Smooth muscle cell (in vitro differentiated cells): ENCODE measurements at regions not wholly inside any gene's neighbourhood (a gene's known extent, or its start where the extent isn't known, plus 50 kb on each side); places are given as distances from the start of the nearest gene placed in this dataset.

ENCODE experiments used
- DNase-seq: peaks from one replicate; lab custom pipeline; 2025; ENCODE audit not compliant: unreplicated experiment; lab: John Stamatoyannopoulos, UW
- H2AFZ ChIP-seq: fragments of 200-600 bp; sonication (generic); 2 replicates; pipeline ENCODE4 v1.6.0; 2016; ENCODE audit warnings: antibody characterized with exemption, low read depth, mild to moderate bottlenecking
- H3F3A ChIP-seq: fragments of 200-600 bp; sonication (generic); 2 replicates; pipeline ENCODE4 v1.6.0; 2017; ENCODE audit warnings: antibody characterized with exemption, low read depth
- H3K27ac ChIP-seq: fragments of 200-600 bp; sonication (generic); 2 replicates; pipeline ENCODE4 v1.5.1; 2016; ENCODE audit warnings: low read depth, mild to moderate bottlenecking
- H3K27me3 ChIP-seq: fragments of 200-600 bp; sonication (generic); 2 replicates; pipeline ENCODE4 v1.6.1; 2016; ENCODE audit warnings: low read depth, mild to moderate bottlenecking
- H3K36me3 ChIP-seq: fragments of 200-600 bp; sonication (generic); 2 replicates; pipeline ENCODE4 v1.5.1; 2016; ENCODE audit warnings: low read depth
- H3K4me1 ChIP-seq: fragments of 200-600 bp; sonication (generic); 2 replicates; pipeline ENCODE4 v1.5.1; 2016; ENCODE audit warnings: low read depth
- H3K4me2 ChIP-seq: fragments of 200-600 bp; sonication (generic); 2 replicates; pipeline ENCODE4 v1.6.0; 2016; ENCODE audit warnings: mild to moderate bottlenecking
- H3K4me3 ChIP-seq: fragments of 200-600 bp; sonication (generic); 2 replicates; pipeline ENCODE4 v1.5.1; 2016; ENCODE audit warnings: mild to moderate bottlenecking
- H3K79me2 ChIP-seq: fragments of 200-600 bp; sonication (generic); 2 replicates; pipeline ENCODE4 v1.6.0; 2016; ENCODE audit warnings: low read depth, mild to moderate bottlenecking
- H3K9ac ChIP-seq: fragments of 200-600 bp; sonication (generic); 2 replicates; pipeline ENCODE4 v1.6.0; 2016; ENCODE audit warnings: low read depth
- H3K9me3 ChIP-seq: fragments of 200-600 bp; sonication (generic); replicated peaks from 2 replicates; pipeline ENCODE4 v1.5.1; 2016; ENCODE audit warnings: low read depth
- H4K20me1 ChIP-seq: fragments of 200-600 bp; sonication (generic); 2 replicates; pipeline ENCODE4 v1.6.0; 2016; ENCODE audit warnings: low read depth
- WGBS: methylation state at CpG from one replicate; pipeline ENCODE4 v1.1.7; 2016; ENCODE audit warnings: low lambda C conversion rate; 5-methylcytosine and 5-hydroxymethylcytosine counted together
- TF ChIP-seq, protein P1 (sequence below): fragments of 200-600 bp; sonication (generic); IDR thresholded peaks from 2 replicates; pipeline ENCODE4 v1.5.1; 2017; ENCODE audit warnings: borderline replicate concordance, mild to moderate bottlenecking, antibody characterized with exemption; ENCODE audit not compliant: insufficient read depth, poor library complexity, severe bottlenecking

DNA sequence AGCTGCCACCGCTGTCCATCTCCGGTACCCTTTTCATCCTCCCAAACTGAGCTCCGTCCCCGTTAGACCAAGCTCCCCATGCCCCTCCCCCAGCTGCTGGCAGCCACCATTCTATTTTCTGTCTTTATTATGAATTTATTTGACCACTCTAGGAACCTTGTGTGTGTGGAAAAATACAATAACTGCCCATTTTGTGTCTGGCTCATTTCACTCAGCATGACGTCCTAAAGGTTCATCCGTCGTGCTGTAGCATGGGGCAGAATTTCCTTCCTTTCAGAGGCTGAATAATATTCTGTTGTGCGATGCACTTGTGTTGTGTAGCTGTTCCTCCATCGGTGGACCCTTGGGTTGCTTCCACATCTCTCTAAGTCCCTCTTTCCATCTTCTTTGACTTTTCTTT, 263.1 kb downstream of the SEC14L1 start:
- Histone ChIP-seq H3K9ac (no peak overlapping the region), H3K4me2 (no peak overlapping the region), H3K4me1 (no peaks in the 10 kb centered on the region), H3K4me3 (no peak overlapping the region), H3F3A (no peaks in the 10 kb centered on the region), H3K79me2 (peaks cover 95% of the 10 kb centered on the region), H3K27me3 (no peaks in the 10 kb centered on the region), H3K27ac (peak overlapping the region; percentile 62), H2AFZ (no peak overlapping the region), H3K36me3 (no peaks in the 10 kb centered on the region), H4K20me1 (peaks cover 100% of the 10 kb centered on the region), H3K9me3 (no peaks in the 10 kb centered on the region)
- DNase-seq, result no peak
- TF ChIP-seq, protein P1, sequence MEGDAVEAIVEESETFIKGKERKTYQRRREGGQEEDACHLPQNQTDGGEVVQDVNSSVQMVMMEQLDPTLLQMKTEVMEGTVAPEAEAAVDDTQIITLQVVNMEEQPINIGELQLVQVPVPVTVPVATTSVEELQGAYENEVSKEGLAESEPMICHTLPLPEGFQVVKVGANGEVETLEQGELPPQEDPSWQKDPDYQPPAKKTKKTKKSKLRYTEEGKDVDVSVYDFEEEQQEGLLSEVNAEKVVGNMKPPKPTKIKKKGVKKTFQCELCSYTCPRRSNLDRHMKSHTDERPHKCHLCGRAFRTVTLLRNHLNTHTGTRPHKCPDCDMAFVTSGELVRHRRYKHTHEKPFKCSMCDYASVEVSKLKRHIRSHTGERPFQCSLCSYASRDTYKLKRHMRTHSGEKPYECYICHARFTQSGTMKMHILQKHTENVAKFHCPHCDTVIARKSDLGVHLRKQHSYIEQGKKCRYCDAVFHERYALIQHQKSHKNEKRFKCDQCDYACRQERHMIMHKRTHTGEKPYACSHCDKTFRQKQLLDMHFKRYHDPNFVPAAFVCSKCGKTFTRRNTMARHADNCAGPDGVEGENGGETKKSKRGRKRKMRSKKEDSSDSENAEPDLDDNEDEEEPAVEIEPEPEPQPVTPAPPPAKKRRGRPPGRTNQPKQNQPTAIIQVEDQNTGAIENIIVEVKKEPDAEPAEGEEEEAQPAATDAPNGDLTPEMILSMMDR, result no peak
- 93% methylated on average over 9 of the region's 9 CpGs for WGBS

DNA sequence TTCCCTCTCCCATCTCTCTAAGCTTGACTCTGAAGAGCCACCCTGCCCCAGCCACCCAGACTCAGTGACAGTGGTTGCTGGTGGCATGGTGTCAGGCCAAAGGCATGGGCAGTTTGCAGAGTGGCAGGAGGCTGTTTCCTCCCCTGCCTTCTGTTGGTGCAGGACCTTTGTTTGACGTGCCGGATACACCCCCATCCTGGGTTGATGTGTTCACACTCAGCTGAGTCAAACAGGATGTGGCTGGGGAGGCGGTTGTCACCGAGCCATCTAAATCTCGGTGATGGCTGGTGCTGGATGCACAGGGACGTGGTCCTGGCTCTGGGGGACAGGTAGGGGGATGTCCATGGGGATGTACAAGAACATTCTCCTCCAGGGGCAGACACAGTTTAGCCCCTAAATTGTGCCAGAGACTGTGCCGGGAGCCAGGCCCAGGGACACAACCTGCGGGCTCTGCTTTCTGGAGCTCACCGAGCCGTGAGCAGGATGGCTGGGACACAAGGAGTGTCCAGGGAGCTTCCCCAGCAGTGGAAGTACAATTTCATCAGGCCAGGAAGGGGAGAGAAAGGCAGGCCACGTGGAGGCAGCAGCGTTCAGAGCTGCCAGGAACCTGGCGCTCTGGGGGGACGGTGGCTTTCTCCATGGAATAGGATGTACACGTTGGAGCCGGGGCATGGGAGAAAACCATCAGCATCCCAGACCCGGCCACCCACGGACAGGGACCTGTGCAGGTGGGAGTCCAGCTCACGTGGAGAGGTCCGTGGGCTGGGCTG, 264.2 kb downstream of the SEC14L1 start:
- H3K4me2 ChIP-seq, result peak overlapping the region; percentile 38
- peaks cover 100% of the 10 kb centered on the region for H4K20me1 ChIP-seq
- no peaks in the 10 kb centered on the region for H3F3A ChIP-seq
- H2AFZ ChIP-seq, result no peak overlapping the region
- H3K9ac ChIP-seq, result no peak overlapping the region
- no peaks in the 10 kb centered on the region for H3K27me3 ChIP-seq
- H3K36me3 ChIP-seq, result no peaks in the 10 kb centered on the region
- peaks cover 89% of the 10 kb centered on the region for H3K79me2 ChIP-seq
- WGBS, result 78% methylated on average over 20 of the region's 20 CpGs
- TF ChIP-seq, protein P1, result no peak
- H3K4me3 ChIP-seq, result no peak overlapping the region
- no peaks in the 10 kb centered on the region for H3K4me1 ChIP-seq
- peak overlapping the region; percentile 62 for H3K27ac ChIP-seq
- DNase-seq, result no peak
- H3K9me3 ChIP-seq, result no peaks in the 10 kb centered on the region

DNA sequence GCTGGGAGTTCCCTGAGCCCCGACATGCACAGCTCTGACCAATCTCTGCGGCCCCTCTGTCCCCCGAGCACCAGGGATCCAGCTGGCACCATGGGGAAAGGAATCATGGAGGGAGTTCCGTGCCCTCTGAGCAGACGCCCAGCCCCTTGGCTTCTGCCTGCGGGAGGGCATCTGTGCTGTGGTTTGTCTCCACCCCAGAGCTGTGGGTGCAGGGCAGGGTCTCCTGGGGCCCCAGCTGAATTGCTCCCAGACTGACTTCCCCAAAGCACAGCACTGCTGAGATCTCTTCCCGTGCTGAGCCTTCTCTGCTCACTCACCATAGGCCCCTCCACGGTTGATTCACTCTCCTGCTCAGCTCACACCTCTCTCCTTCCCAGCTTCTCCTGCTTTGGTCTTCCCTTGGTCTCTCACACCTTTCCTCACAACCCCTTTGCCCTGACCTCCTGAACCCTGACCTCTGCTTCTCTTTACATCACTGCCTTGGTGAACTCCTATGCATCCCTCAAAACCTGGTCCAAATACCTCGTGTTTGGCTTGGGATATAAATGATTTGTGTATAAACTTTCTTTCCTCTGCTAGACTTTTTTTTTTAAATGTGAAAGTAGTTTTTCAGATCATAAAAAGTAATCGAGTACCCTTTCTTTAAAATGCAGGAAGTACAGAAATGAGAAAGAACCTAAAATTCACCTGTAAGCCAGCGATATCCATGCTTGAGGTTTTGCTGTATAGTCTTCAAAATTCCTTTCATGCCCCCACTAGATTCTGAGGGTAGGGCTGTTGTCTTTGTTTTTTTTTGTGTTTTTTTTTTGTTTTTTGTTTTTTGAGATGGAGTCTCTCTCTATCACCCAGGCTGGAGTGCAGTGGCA, 265.3 kb downstream of the SEC14L1 start:
- Histone ChIP-seq H3F3A (no peaks in the 10 kb centered on the region), H2AFZ (no peak overlapping the region), H4K20me1 (peaks cover 100% of the 10 kb centered on the region), H3K79me2 (peaks cover 87% of the 10 kb centered on the region), H3K27ac (peak overlapping the region; percentile 3), H3K4me3 (no peak overlapping the region), H3K36me3 (no peaks in the 10 kb centered on the region), H3K9me3 (no peaks in the 10 kb centered on the region), H3K9ac (no peak overlapping the region), H3K4me1 (no peaks in the 10 kb centered on the region), H3K27me3 (no peaks in the 10 kb centered on the region), H3K4me2 (no peak overlapping the region)
- no peak for DNase-seq
- WGBS, result 89% methylated on average over 11 of the region's 11 CpGs
- TF ChIP-seq, protein P1, result no peak
